PC-3 (cell line): ENCODE measurements at regions not wholly inside any gene's neighbourhood (a gene's known extent, or its start where the extent isn't known, plus 50 kb on each side); places are given as distances from the start of the nearest gene placed in this dataset.

Source experiments
- ATAC-seq: fragments of 200-7000 bp; cut with Tn5 transposase; 2 replicates; pipeline ENCODE4 v1.9.1; 2020; ENCODE audit warnings: mild to moderate bottlenecking, moderate library complexity
- BruUV-seq: library from RNA; stranded (reverse); fragments of 400-500 nt; replicated peaks from 2 replicates; lab custom pipeline; 2021; lab: Mats Ljungman, UMichigan
- CTCF ChIA-PET: fragments of 300-600 bp; sonication (Branson Sonifier 250); formaldehyde crosslinking; loops from one replicate; lab custom pipeline; 2022; ENCODE audit warnings: antibody characterized with exemption; lab: Charles Lee
- POLR2A ChIA-PET: fragments of 300-600 bp; sonication (Branson Sonifier 250); formaldehyde crosslinking; loops from one replicate; lab custom pipeline; 2022; ENCODE audit warnings: antibody characterized with exemption; ENCODE audit not compliant: unreplicated experiment; lab: Charles Lee
- DNase-seq: peaks from one replicate; pipeline ENCODE4 v3.0.0-alpha.2; 2015
- H2AFZ ChIP-seq: fragments of 300-600 bp; sonication (generic); 2 replicates; pipeline ENCODE4 v1.6.0; 2016; ENCODE audit warnings: antibody characterized with exemption, low read length
- H3F3A ChIP-seq: fragments of 300-600 bp; sonication (generic); one replicate; pipeline ENCODE4 v1.6.0; 2017; ENCODE audit warnings: antibody characterized with exemption, low read length, control low read depth, mild to moderate bottlenecking; ENCODE audit not compliant: unreplicated experiment
- H3K27ac ChIP-seq: fragments of 300-600 bp; sonication (generic); 2 replicates; pipeline ENCODE4 v1.5.1; 2016; ENCODE audit warnings: mild to moderate bottlenecking, low read length
- H3K27me3 ChIP-seq: fragments of 300-600 bp; sonication (generic); 2 replicates; pipeline ENCODE4 v1.6.1; 2016; ENCODE audit warnings: low read length, mixed read lengths
- H3K36me3 ChIP-seq: fragments of 300-600 bp; sonication (generic); 2 replicates; pipeline ENCODE4 v1.6.1; 2016; ENCODE audit warnings: low read depth, mixed run types, low read length, mixed read lengths
- H3K4me1 ChIP-seq: fragments of 300-600 bp; sonication (generic); 2 replicates; pipeline ENCODE4 v1.5.1; 2016; ENCODE audit warnings: low read length; ENCODE audit not compliant: insufficient read depth
- H3K4me2 ChIP-seq: fragments of 300-600 bp; sonication (generic); 2 replicates; pipeline ENCODE4 v1.6.0; 2016; ENCODE audit warnings: low read length
- H3K4me3 ChIP-seq: fragments of 300-600 bp; sonication (generic); 2 replicates; pipeline ENCODE4 v1.5.1; 2016; ENCODE audit warnings: mild to moderate bottlenecking, low read length, mixed read lengths
- H3K79me2 ChIP-seq: fragments of 300-600 bp; sonication (generic); 2 replicates; pipeline ENCODE4 v1.6.1; 2017; ENCODE audit warnings: low read length, mixed read lengths
- H3K9ac ChIP-seq: fragments of 300-600 bp; sonication (generic); 2 replicates; pipeline ENCODE4 v1.6.0; 2016; ENCODE audit warnings: mild to moderate bottlenecking, low read length
- H3K9me2 ChIP-seq: fragments of 300-600 bp; sonication (generic); replicated peaks from 2 replicates; pipeline ENCODE4 v1.6.1; 2016; ENCODE audit warnings: mixed run types, low read length, mixed read lengths
- H3K9me3 ChIP-seq: fragments of 300-600 bp; sonication (generic); 2 replicates; pipeline ENCODE4 v1.6.1; 2016; ENCODE audit warnings: low read length, mixed read lengths
- H4K20me1 ChIP-seq: fragments of 300-600 bp; sonication (generic); 2 replicates; pipeline ENCODE4 v1.6.1; 2016; ENCODE audit warnings: low read length, mixed read lengths
- EZH2 ChIP-seq: fragments of 300-600 bp; sonication (generic); IDR thresholded peaks from one replicate; pipeline ENCODE4 v1.6.1; 2017; ENCODE audit warnings: antibody characterized with exemption, mild to moderate bottlenecking, low read length; ENCODE audit not compliant: unreplicated experiment
- EZH2phosphoT487 ChIP-seq: fragments of 300-600 bp; sonication (generic); IDR thresholded peaks from 2 replicates; pipeline ENCODE4 v1.6.1; 2018; ENCODE audit warnings: mild to moderate bottlenecking, antibody characterized with exemption, low read length, borderline replicate concordance
- intact Hi-C: fragments of 100-400 bp; cut with micrococcal nuclease; formaldehyde crosslinking; loops from 2 replicates; pipeline ENCODE4 v1.9.0; 2023
- TF ChIP-seq, protein P1 (sequence below): fragments of 300-600 bp; sonication (generic); conservative IDR thresholded peaks from 2 replicates; pipeline ENCODE4 v1.5.1; 2017; ENCODE audit warnings: antibody characterized with exemption, low read depth, mild to moderate bottlenecking, low read length

DNA sequence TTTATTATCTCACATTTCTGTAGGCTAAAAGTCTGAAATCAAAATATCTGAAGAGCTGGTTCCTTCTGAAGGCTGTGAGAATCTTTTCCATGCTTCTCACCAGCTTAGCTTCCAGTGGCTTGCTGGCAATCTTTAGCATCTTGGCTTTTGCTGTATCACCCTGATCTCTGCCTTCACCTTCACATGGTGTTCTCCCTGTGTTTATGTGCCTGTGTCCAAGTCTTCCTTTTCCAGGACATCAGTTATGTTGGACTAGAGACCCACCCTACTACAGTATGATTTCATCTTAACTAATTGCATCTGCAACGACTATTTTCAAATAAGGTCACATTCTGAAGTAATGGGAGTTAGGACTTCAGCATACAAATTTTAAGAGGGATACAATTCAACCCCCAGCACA is 772.3 kb upstream of the ADAMTS5 start:
- Histone ChIP-seq H3K4me3 (no peak overlapping the region), H4K20me1 (no peaks in the 10 kb centered on the region), H3F3A (no peaks in the 10 kb centered on the region), H3K9me3 (0 out of 2 replicates have a peak, but pooled peaks cover 7% of the 10 kb centered on the region), H3K9ac (no peak overlapping the region), H3K27me3 (no peaks in the 10 kb centered on the region), H3K9me2 (no peaks in the 10 kb centered on the region), H3K4me2 (no peak overlapping the region), H3K79me2 (no peaks in the 10 kb centered on the region), H3K4me1 (no peaks in the 10 kb centered on the region), H3K36me3 (no peaks in the 10 kb centered on the region), H3K27ac (no peak overlapping the region), H2AFZ (no peak overlapping the region)
- intact Hi-C loops: no loop called here
- BruUV-seq: no TSS peak
- no peak for ATAC-seq
- DNase-seq: no peak
- CTCF ChIA-PET: no interaction called here
- TF ChIP-seq EZH2phosphoT487 (no peak), EZH2 (no peak)
- TF ChIP-seq, protein P1, sequence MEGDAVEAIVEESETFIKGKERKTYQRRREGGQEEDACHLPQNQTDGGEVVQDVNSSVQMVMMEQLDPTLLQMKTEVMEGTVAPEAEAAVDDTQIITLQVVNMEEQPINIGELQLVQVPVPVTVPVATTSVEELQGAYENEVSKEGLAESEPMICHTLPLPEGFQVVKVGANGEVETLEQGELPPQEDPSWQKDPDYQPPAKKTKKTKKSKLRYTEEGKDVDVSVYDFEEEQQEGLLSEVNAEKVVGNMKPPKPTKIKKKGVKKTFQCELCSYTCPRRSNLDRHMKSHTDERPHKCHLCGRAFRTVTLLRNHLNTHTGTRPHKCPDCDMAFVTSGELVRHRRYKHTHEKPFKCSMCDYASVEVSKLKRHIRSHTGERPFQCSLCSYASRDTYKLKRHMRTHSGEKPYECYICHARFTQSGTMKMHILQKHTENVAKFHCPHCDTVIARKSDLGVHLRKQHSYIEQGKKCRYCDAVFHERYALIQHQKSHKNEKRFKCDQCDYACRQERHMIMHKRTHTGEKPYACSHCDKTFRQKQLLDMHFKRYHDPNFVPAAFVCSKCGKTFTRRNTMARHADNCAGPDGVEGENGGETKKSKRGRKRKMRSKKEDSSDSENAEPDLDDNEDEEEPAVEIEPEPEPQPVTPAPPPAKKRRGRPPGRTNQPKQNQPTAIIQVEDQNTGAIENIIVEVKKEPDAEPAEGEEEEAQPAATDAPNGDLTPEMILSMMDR: no peak
- POLR2A ChIA-PET: no interaction called here

DNA sequence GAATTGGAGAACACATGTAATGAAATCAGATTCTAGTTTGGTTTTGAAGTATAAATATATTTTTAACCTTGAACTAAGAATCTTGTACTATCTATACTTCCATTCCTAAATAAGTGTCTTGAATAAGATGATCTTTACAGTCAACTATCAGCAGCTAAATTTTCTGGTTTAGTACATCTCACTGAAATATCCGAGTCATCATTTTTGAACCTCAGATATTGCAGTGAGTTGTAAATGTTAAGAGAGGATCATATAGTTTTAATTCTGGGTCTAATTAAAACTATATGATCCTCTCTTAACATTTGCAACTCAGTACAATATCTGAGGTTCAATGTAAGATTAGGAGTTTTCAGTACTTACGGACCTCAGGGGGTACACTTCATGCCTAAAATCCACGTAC is 768.8 kb upstream of the ADAMTS5 start:
- no peaks in the 10 kb centered on the region for H3K9me2 ChIP-seq
- H3K27me3 ChIP-seq: no peaks in the 10 kb centered on the region
- DNase-seq (no peak), ATAC-seq (no peak)
- H3K4me3 ChIP-seq: no peak overlapping the region
- H3K4me2 ChIP-seq: no peak overlapping the region
- CTCF ChIA-PET: no interaction called here
- BruUV-seq: no TSS peak
- H3K36me3 ChIP-seq: no peaks in the 10 kb centered on the region
- H3K27ac ChIP-seq: no peak overlapping the region
- no peaks in the 10 kb centered on the region for H3F3A ChIP-seq
- TF ChIP-seq EZH2phosphoT487: no peak
- TF ChIP-seq, protein P1: no peak
- no peak for TF ChIP-seq EZH2
- H3K79me2 ChIP-seq: no peaks in the 10 kb centered on the region
- POLR2A ChIA-PET: no interaction called here
- no peak overlapping the region for H3K9ac ChIP-seq
- H2AFZ ChIP-seq: no peak overlapping the region
- no peaks in the 10 kb centered on the region for H3K4me1 ChIP-seq
- H3K9me3 ChIP-seq: peaks cover 7% of the 10 kb centered on the region; the same call in 1 of the 2 replicates
- H4K20me1 ChIP-seq: no peaks in the 10 kb centered on the region
- intact Hi-C loops: no loop called here

DNA sequence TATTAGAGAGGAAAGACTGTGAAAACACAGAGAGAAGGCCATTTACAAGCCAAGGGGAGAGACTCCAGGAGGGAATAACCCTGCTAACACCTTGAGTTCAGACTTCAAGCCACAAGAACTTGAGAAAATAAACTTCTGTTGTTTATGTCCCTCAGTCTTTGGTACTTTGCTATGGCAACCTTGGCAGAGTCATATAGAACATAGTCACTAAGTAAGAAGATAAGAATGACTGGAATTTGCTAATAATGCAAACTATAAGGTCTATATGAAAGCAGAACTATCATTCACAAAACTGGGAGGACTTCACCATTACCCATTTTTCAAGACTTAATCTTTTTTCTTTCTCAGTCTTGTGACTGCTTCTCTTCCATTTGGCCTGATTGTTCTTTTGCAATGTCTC is 767.3 kb upstream of the ADAMTS5 start:
- H3K4me1 ChIP-seq: no peaks in the 10 kb centered on the region
- H3K36me3 ChIP-seq: no peaks in the 10 kb centered on the region
- H4K20me1 ChIP-seq: no peaks in the 10 kb centered on the region
- H3K4me3 ChIP-seq: no peak overlapping the region
- intact Hi-C loops: no loop called here
- ATAC-seq (peak; percentile 22; the same call in 1 of the 2 replicates), DNase-seq (peak; percentile 17)
- H3K9me3 ChIP-seq: peaks cover 7% of the 10 kb centered on the region; the same call in 1 of the 2 replicates
- POLR2A ChIA-PET: no interaction called here
- no peaks in the 10 kb centered on the region for H3K9me2 ChIP-seq
- H3K27ac ChIP-seq: no peak overlapping the region
- BruUV-seq: no TSS peak
- no peaks in the 10 kb centered on the region for H3F3A ChIP-seq
- no peaks in the 10 kb centered on the region for H3K79me2 ChIP-seq
- TF ChIP-seq EZH2: no peak
- no peak for TF ChIP-seq EZH2phosphoT487
- TF ChIP-seq, protein P1: no peak
- H3K4me2 ChIP-seq: no peak overlapping the region
- no peaks in the 10 kb centered on the region for H3K27me3 ChIP-seq
- CTCF ChIA-PET: no interaction called here
- no peak overlapping the region for H2AFZ ChIP-seq
- H3K9ac ChIP-seq: no peak overlapping the region
